ENCODE measurements at regions not wholly inside any gene's neighbourhood (a gene's known extent, or its start where the extent isn't known, plus 50 kb on each side); places are given as distances from the start of the nearest gene placed in this dataset.

DNA sequence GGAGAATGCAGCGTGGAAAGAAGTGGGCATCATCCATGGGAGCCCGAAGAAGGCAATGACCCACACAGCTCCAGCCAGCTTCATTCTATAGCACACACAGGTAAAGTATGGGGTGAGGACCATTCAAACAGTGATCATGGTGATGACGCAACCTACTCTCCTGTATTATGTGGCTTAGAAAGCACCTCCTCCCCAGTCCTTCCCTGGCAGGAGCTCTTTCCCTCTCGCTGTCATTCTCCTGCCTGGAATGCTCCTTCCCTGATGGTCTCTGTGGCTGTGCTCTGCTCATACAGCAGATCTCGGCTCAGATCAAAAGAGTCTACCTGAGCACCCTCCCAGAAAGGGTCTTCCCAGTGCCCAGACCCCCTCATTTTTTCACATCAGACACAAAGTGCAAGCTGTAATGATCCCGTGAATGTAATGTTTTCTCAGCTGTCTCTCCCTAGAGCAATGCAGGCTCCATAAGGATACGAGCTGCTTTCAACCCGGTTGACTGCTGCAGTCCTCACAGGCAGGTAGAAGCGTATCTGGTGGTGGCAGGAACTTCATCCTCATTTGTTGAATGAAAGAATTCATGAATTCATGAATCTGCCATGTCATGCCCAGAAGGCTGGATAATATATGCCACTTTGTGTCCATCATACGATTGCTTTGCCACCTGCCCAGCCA, 248.8 kb downstream of the HS3ST3A1 start:
- no peak overlapping the region for H3K4me3 ChIP-seq (ENCODE audit: low read depth in 1 of 2, low read length in 2 of 2)
- no peak overlapping the region for H3K27ac ChIP-seq (ENCODE audit: low read length)
- H3K4me1 ChIP-seq (ENCODE audit: control insufficient read depth in 1 of 2, insufficient read depth in 2 of 2, low read length in 2 of 2) = peaks cover 0 to 9% of the 10 kb centered on the region in 2 donors
- H3K9me3 ChIP-seq (ENCODE audit: control insufficient read depth in 1 of 2, low read length in 2 of 2) = no peaks in the 10 kb centered on the region
- H3K27me3 ChIP-seq (ENCODE audit: low read depth, low read length) = no peaks in the 10 kb centered on the region
- H3K36me3 ChIP-seq (ENCODE audit: control insufficient read depth in 1 of 2, insufficient read depth in 2 of 2, low read length in 2 of 2) = no peaks in the 10 kb centered on the region

- Histone ChIP-seq H3K27me3 (ENCODE audit: low read depth, low read length) (no peaks in the 10 kb centered on the region), H3K27ac (ENCODE audit: low read length) (no peak overlapping the region), H3K4me1 (ENCODE audit: control insufficient read depth in 1 of 2, insufficient read depth in 2 of 2, low read length in 2 of 2) (peaks cover 0 to 9% of the 10 kb centered on the region in 2 donors), H3K4me3 (ENCODE audit: low read depth in 1 of 2, low read length in 2 of 2) (no peak overlapping the region), H3K9me3 (ENCODE audit: control insufficient read depth in 1 of 2, low read length in 2 of 2) (no peaks in the 10 kb centered on the region), H3K36me3 (ENCODE audit: control insufficient read depth in 1 of 2, insufficient read depth in 2 of 2, low read length in 2 of 2) (peaks cover 0 to 4% of the 10 kb centered on the region in 2 donors)
Measured at GRCh38 chr17:13351046-13351445, 250.7 kb downstream of the HS3ST3A1 start.

- H3K27me3 ChIP-seq (ENCODE audit: low read depth, low read length) = no peaks in the 10 kb centered on the region
- H3K9me3 ChIP-seq (ENCODE audit: control insufficient read depth in 1 of 2, low read length in 2 of 2) = no peaks in the 10 kb centered on the region
- H3K4me1 ChIP-seq (ENCODE audit: control insufficient read depth in 1 of 2, insufficient read depth in 2 of 2, low read length in 2 of 2) = peaks cover 0 to 9% of the 10 kb centered on the region in 2 donors
- no peak overlapping the region for H3K27ac ChIP-seq (ENCODE audit: low read length)
- no peak overlapping the region for H3K4me3 ChIP-seq (ENCODE audit: low read depth in 1 of 2, low read length in 2 of 2)
- H3K36me3 ChIP-seq (ENCODE audit: control insufficient read depth in 1 of 2, insufficient read depth in 2 of 2, low read length in 2 of 2) = peaks cover 0 to 4% of the 10 kb centered on the region in 2 donors
Measured at GRCh38 chr17:13350466-13350865, 251.3 kb downstream of the HS3ST3A1 start.

DNA sequence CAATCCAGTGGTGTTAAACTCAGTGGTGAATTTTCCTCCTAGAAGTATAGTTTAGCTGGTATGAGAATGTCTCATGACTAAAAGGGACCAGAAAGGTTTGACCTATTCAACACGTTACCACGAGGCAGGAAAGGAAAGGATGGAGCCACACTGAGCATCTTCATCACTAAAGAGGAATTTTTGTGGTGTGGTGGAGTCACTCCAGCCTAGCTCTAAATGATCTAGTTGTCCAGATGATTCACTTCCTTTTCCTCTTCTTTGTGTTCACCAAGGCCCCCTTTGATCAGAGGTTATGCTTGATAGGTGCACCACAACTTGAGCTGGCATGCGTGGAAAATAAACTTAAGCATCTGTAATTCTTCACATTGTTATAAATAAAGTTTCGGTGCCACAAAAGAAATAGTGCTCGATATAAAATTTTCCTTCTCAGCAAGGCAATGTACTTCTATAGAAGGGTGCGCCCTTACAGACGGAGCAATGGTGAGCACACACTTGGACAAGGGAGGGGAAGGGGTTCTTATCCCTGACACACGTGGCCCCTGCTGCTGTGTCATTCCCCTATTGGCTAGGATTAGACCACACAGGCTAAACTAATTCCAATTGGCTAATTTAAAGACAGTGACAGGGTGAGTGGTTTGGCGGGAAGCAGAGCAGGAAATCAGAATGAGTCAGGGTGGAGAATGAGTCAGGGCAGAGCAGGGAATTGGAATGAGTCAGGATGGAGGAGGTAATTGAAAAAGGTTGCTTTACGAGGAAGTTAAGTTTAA, 254.6 kb downstream of the HS3ST3A1 start:
- no peaks in the 10 kb centered on the region for H3K9me3 ChIP-seq (ENCODE audit: control insufficient read depth in 1 of 2, low read length in 2 of 2)
- H3K27ac ChIP-seq (ENCODE audit: low read length) = no peak overlapping the region
- peaks cover 0 to 4% of the 10 kb centered on the region in 2 donors for H3K36me3 ChIP-seq (ENCODE audit: control insufficient read depth in 1 of 2, insufficient read depth in 2 of 2, low read length in 2 of 2)
- no peak overlapping the region for H3K4me3 ChIP-seq (ENCODE audit: low read depth in 1 of 2, low read length in 2 of 2)
- H3K27me3 ChIP-seq (ENCODE audit: low read depth, low read length) = no peaks in the 10 kb centered on the region
- no peaks in the 10 kb centered on the region for H3K4me1 ChIP-seq (ENCODE audit: control insufficient read depth in 1 of 2, insufficient read depth in 2 of 2, low read length in 2 of 2)

DNA sequence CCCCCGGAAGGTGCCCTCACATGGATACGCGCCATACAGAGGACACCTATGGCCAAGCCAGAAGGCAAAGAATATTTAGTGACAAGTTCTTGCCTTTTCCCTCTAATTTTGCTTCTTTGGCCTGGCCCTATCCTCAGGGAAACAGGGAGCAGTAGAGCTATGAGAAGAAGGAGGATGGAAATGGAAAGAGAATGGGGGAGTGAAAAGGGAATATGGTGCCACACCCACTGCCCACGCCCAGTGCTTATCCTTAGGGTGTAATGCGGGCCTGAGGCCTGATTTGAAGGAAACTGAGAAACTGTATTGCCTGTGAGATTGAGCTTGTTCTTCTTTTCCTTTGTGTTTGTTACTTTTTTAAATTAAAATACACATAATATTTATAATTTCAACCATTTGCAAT, 255.1 kb downstream of the HS3ST3A1 start:
- Histone ChIP-seq H3K27me3 (ENCODE audit: low read depth, low read length) (no peaks in the 10 kb centered on the region), H3K4me1 (ENCODE audit: control insufficient read depth in 1 of 2, insufficient read depth in 2 of 2, low read length in 2 of 2) (no peaks in the 10 kb centered on the region), H3K9me3 (ENCODE audit: control insufficient read depth in 1 of 2, low read length in 2 of 2) (no peaks in the 10 kb centered on the region), H3K27ac (ENCODE audit: low read length) (no peak overlapping the region), H3K36me3 (ENCODE audit: control insufficient read depth in 1 of 2, insufficient read depth in 2 of 2, low read length in 2 of 2) (peaks cover 0 to 4% of the 10 kb centered on the region in 2 donors), H3K4me3 (ENCODE audit: low read depth in 1 of 2, low read length in 2 of 2) (no peak overlapping the region)

GRCh38 chr17:13346081-13346533, 255.6 kb downstream of the HS3ST3A1 start:
- H3K36me3 ChIP-seq (ENCODE audit: control insufficient read depth in 1 of 2, insufficient read depth in 2 of 2, low read length in 2 of 2) = peaks cover 0 to 4% of the 10 kb centered on the region in 2 donors
- no peaks in the 10 kb centered on the region for H3K9me3 ChIP-seq (ENCODE audit: control insufficient read depth in 1 of 2, low read length in 2 of 2)
- no peaks in the 10 kb centered on the region for H3K27me3 ChIP-seq (ENCODE audit: low read depth, low read length)
- H3K4me3 ChIP-seq (ENCODE audit: low read depth in 1 of 2, low read length in 2 of 2) = no peak overlapping the region
- no peak overlapping the region for H3K27ac ChIP-seq (ENCODE audit: low read length)
- H3K4me1 ChIP-seq (ENCODE audit: control insufficient read depth in 1 of 2, insufficient read depth in 2 of 2, low read length in 2 of 2) = no peaks in the 10 kb centered on the region

GRCh38 chr17:13338421-13338820, 263.3 kb downstream of the HS3ST3A1 start:
- H3K4me3 ChIP-seq (ENCODE audit: low read depth in 1 of 2, low read length in 2 of 2) = peak overlapping the region in 1 of 2 donors; percentile 35
- H3K36me3 ChIP-seq (ENCODE audit: control insufficient read depth in 1 of 2, insufficient read depth in 2 of 2, low read length in 2 of 2) = no peaks in the 10 kb centered on the region
- H3K4me1 ChIP-seq (ENCODE audit: control insufficient read depth in 1 of 2, insufficient read depth in 2 of 2, low read length in 2 of 2) = no peaks in the 10 kb centered on the region
- no peaks in the 10 kb centered on the region for H3K9me3 ChIP-seq (ENCODE audit: control insufficient read depth in 1 of 2, low read length in 2 of 2)
- H3K27me3 ChIP-seq (ENCODE audit: low read depth, low read length) = peaks cover 4% of the 10 kb centered on the region
- H3K27ac ChIP-seq (ENCODE audit: low read length) = no peak overlapping the region

- H3K36me3 ChIP-seq (ENCODE audit: control insufficient read depth in 1 of 2, insufficient read depth in 2 of 2, low read length in 2 of 2) = no peaks in the 10 kb centered on the region
- H3K27ac ChIP-seq (ENCODE audit: low read length) = no peak overlapping the region
- H3K9me3 ChIP-seq (ENCODE audit: control insufficient read depth in 1 of 2, low read length in 2 of 2) = no peaks in the 10 kb centered on the region
- H3K4me3 ChIP-seq (ENCODE audit: low read depth in 1 of 2, low read length in 2 of 2) = peak overlapping the region in 1 of 2 donors; percentile 35
- peaks cover 4% of the 10 kb centered on the region for H3K27me3 ChIP-seq (ENCODE audit: low read depth, low read length)
- H3K4me1 ChIP-seq (ENCODE audit: control insufficient read depth in 1 of 2, insufficient read depth in 2 of 2, low read length in 2 of 2) = no peaks in the 10 kb centered on the region
Measured at GRCh38 chr17:13337864-13338371, 263.8 kb downstream of the HS3ST3A1 start.

DNA sequence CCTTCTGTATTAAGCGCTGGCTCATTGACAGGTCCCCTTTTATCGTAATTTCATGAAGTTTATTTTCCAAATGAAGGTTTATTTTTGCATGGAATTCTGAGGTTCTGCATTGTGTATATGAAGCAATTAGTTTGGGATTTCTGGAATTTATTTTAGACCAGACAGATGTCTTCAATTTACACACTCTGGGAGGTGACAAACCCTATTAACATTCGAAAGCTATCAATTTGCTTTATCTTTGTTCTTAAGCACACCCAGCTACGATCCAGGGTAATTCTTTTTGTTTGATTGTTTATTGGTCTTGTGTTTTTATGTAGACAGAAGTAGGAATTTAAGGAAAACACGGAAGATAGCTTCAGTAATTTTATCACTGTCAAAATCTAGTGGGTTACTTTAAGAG, 264.6 kb downstream of the HS3ST3A1 start:
- H3K36me3 ChIP-seq (ENCODE audit: control insufficient read depth in 1 of 2, insufficient read depth in 2 of 2, low read length in 2 of 2) = no peaks in the 10 kb centered on the region
- H3K27ac ChIP-seq (ENCODE audit: low read length) = no peak overlapping the region
- H3K9me3 ChIP-seq (ENCODE audit: control insufficient read depth in 1 of 2, low read length in 2 of 2) = no peaks in the 10 kb centered on the region
- H3K4me1 ChIP-seq (ENCODE audit: control insufficient read depth in 1 of 2, insufficient read depth in 2 of 2, low read length in 2 of 2) = no peaks in the 10 kb centered on the region
- peaks cover 4% of the 10 kb centered on the region for H3K27me3 ChIP-seq (ENCODE audit: low read depth, low read length)
- no peak overlapping the region for H3K4me3 ChIP-seq (ENCODE audit: low read depth in 1 of 2, low read length in 2 of 2)

GRCh38 chr17:13334374-13334773, 267.4 kb downstream of the HS3ST3A1 start:
- Histone ChIP-seq H3K9me3 (ENCODE audit: control insufficient read depth in 1 of 2, low read length in 2 of 2) (no peaks in the 10 kb centered on the region), H3K27me3 (ENCODE audit: low read depth, low read length) (peaks cover 4% of the 10 kb centered on the region), H3K36me3 (ENCODE audit: control insufficient read depth in 1 of 2, insufficient read depth in 2 of 2, low read length in 2 of 2) (no peaks in the 10 kb centered on the region)

DNA sequence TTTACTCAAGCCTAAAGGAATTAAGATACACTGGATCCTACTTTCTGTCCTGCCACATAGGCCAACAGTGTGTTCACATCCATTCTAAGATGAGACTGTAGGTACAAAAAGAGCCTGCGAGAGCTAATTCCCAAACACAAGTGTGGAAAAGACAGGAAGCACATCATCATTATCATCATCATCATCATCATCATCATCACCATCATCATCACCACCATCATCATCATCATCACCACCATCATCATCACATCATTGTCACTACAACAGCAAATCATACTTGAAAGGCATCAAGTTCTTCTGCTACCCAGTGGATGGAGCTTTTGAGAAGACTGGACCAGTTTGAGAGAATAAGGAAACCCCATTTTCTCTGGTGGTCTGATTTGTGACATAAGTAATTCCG, 268.1 kb downstream of the HS3ST3A1 start:
- H3K9me3 ChIP-seq (ENCODE audit: control insufficient read depth in 1 of 2, low read length in 2 of 2) = no peaks in the 10 kb centered on the region

More at GRCh38 chr17:13334374-13334773, 267.4 kb downstream of the HS3ST3A1 start:
- H3K4me3 ChIP-seq (ENCODE audit: low read depth in 1 of 2, low read length in 2 of 2) = no peak overlapping the region
- H3K4me1 ChIP-seq (ENCODE audit: control insufficient read depth in 1 of 2, insufficient read depth in 2 of 2, low read length in 2 of 2) = no peaks in the 10 kb centered on the region
- no peak overlapping the region for H3K27ac ChIP-seq (ENCODE audit: low read length)

More for the DNA sequence above, 268.1 kb downstream of the HS3ST3A1 start:
- no peak overlapping the region for H3K27ac ChIP-seq (ENCODE audit: low read length)
- peaks cover 4% of the 10 kb centered on the region for H3K27me3 ChIP-seq (ENCODE audit: low read depth, low read length)
- H3K4me3 ChIP-seq (ENCODE audit: low read depth in 1 of 2, low read length in 2 of 2) = no peak overlapping the region
- H3K4me1 ChIP-seq (ENCODE audit: control insufficient read depth in 1 of 2, insufficient read depth in 2 of 2, low read length in 2 of 2) = no peaks in the 10 kb centered on the region
- H3K36me3 ChIP-seq (ENCODE audit: control insufficient read depth in 1 of 2, insufficient read depth in 2 of 2, low read length in 2 of 2) = no peaks in the 10 kb centered on the region

Measured in muscle layer of duodenum (tissue), 2 donors.